Hepatocyte (in vitro differentiated cells): ENCODE measurements at regions not wholly inside any gene's neighbourhood (a gene's known extent, or its start where the extent isn't known, plus 50 kb on each side); places are given as distances from the start of the nearest gene placed in this dataset.

Experiments used
- DNase-seq: peaks from one replicate; pipeline ENCODE4 v3.0.0-alpha.2; 2016; ENCODE audit warnings: low spot score
- H2AFZ ChIP-seq: fragments of 200-600 bp; sonication (generic); 2 replicates; pipeline ENCODE4 v1.6.0; 2016; ENCODE audit warnings: antibody characterized with exemption, mild to moderate bottlenecking
- H3K27ac ChIP-seq: fragments of 200-600 bp; sonication (generic); 2 replicates; pipeline ENCODE4 v1.5.1; 2016; ENCODE audit warnings: mild to moderate bottlenecking
- H3K27me3 ChIP-seq: fragments of 200-600 bp; sonication (generic); 2 replicates; pipeline ENCODE4 v1.6.1; 2016
- H3K36me3 ChIP-seq: fragments of 200-600 bp; sonication (generic); replicated peaks from 2 replicates; pipeline ENCODE4 v1.5.1; 2016; ENCODE audit warnings: low read depth; ENCODE audit not compliant: insufficient read depth
- H3K4me1 ChIP-seq: fragments of 200-600 bp; sonication (generic); 2 replicates; pipeline ENCODE4 v1.5.1; 2016; ENCODE audit warnings: mild to moderate bottlenecking, moderate library complexity; ENCODE audit not compliant: insufficient read depth
- H3K4me2 ChIP-seq: fragments of 200-600 bp; sonication (generic); 2 replicates; pipeline ENCODE4 v1.6.0; 2016
- H3K4me3 ChIP-seq: fragments of 200-600 bp; sonication (generic); 2 replicates; pipeline ENCODE4 v1.5.1; 2016; ENCODE audit warnings: mild to moderate bottlenecking
- H3K79me2 ChIP-seq: fragments of 200-600 bp; sonication (generic); 2 replicates; pipeline ENCODE4 v1.6.0; 2017; ENCODE audit warnings: mild to moderate bottlenecking
- H3K9me2 ChIP-seq: fragments of 200-600 bp; sonication (generic); replicated peaks from 2 replicates; pipeline ENCODE4 v1.6.0; 2017; ENCODE audit warnings: mild to moderate bottlenecking; ENCODE audit not compliant: insufficient read depth
- H3K9me3 ChIP-seq: fragments of 200-600 bp; sonication (generic); 2 replicates; pipeline ENCODE4 v1.5.1; 2016; ENCODE audit warnings: low read depth, mild to moderate bottlenecking
- H4K20me1 ChIP-seq: fragments of 200-600 bp; sonication (generic); 2 replicates; pipeline ENCODE4 v1.6.0; 2016; ENCODE audit warnings: mild to moderate bottlenecking; ENCODE audit not compliant: insufficient read depth, poor library complexity, severe bottlenecking
- CTCF ChIP-seq: fragments of 200-600 bp; sonication (generic); IDR thresholded peaks from 2 replicates; pipeline ENCODE4 v1.5.1; 2016; ENCODE audit warnings: antibody characterized with exemption, mild to moderate bottlenecking; ENCODE audit not compliant: poor library complexity
- EZH2 ChIP-seq: fragments of 200-600 bp; sonication (generic); IDR thresholded peaks from 2 replicates; pipeline ENCODE4 v1.6.1; 2016; ENCODE audit warnings: antibody characterized with exemption, mild to moderate bottlenecking, borderline replicate concordance
- EZH2phosphoT487 ChIP-seq: fragments of 200-600 bp; sonication (generic); IDR thresholded peaks from one replicate; pipeline ENCODE4 v1.6.1; 2018; ENCODE audit warnings: antibody characterized with exemption, mild to moderate bottlenecking, low read depth, moderate library complexity; ENCODE audit not compliant: unreplicated experiment, severe bottlenecking
- WGBS: methylation state at CpG from one replicate; pipeline ENCODE4 v1.1.6; 2016; ENCODE audit warnings: low lambda C conversion rate; ENCODE audit errors: missing lambda C conversion rate; 5-methylcytosine and 5-hydroxymethylcytosine counted together

DNA sequence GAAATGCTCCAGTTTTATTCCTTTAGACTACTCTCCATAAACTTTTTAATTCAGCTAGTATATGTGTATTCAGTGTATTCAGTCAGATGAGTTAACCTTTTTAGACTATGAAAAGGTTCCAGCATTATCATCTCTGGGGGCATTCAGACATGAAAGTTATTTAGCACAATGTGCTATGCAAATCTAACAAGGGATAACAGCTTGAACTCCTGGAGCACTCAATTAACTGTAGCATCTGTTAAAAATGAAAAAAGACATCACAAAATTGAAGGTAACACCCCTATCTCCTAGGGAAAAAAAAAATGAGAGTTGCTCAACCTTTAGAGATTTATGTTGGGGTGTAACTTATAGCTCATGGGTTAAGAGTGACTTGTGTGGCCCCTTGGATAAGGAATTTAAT is 211.5 kb downstream of the PHLDA1 start:
- no peak for DNase-seq
- no peaks in the 10 kb centered on the region for H4K20me1 ChIP-seq
- H3K4me1 ChIP-seq, result no peaks in the 10 kb centered on the region
- H3K4me2 ChIP-seq, result no peak overlapping the region
- no peaks in the 10 kb centered on the region for H3K9me3 ChIP-seq
- H2AFZ ChIP-seq, result no peak overlapping the region
- no peak overlapping the region for H3K4me3 ChIP-seq
- H3K27me3 ChIP-seq, result no peaks in the 10 kb centered on the region
- no peaks in the 10 kb centered on the region for H3K9me2 ChIP-seq
- no peak overlapping the region for H3K27ac ChIP-seq
- no peaks in the 10 kb centered on the region for H3K79me2 ChIP-seq
- TF ChIP-seq CTCF (no peak), EZH2 (no peak), EZH2phosphoT487 (no peak)
- H3K36me3 ChIP-seq, result no peaks in the 10 kb centered on the region

- no peaks in the 10 kb centered on the region for H3K4me1 ChIP-seq
- no peaks in the 10 kb centered on the region for H3K9me3 ChIP-seq
- H3K27me3 ChIP-seq, result no peaks in the 10 kb centered on the region
- no peak for DNase-seq
- H3K36me3 ChIP-seq, result no peaks in the 10 kb centered on the region
- no peak overlapping the region for H2AFZ ChIP-seq
- no peaks in the 10 kb centered on the region for H3K9me2 ChIP-seq
- 92% methylated on average over 5 of the region's 5 CpGs for WGBS
- no peaks in the 10 kb centered on the region for H3K79me2 ChIP-seq
- TF ChIP-seq EZH2phosphoT487, result no peak
- no peak for TF ChIP-seq CTCF
- TF ChIP-seq EZH2, result no peak
- no peaks in the 10 kb centered on the region for H4K20me1 ChIP-seq
- no peak overlapping the region for H3K4me3 ChIP-seq
- no peak overlapping the region for H3K27ac ChIP-seq
- no peak overlapping the region for H3K4me2 ChIP-seq
Observed at GRCh38 chr12:75819512-75819911, 212.1 kb downstream of the PHLDA1 start.

GRCh38 chr12:75818863-75819262 is 212.7 kb downstream of the PHLDA1 start:
- TF ChIP-seq CTCF (no peak), EZH2phosphoT487 (no peak), EZH2 (no peak)
- Histone ChIP-seq H3K9me3 (no peaks in the 10 kb centered on the region), H3K27ac (no peak overlapping the region), H3K27me3 (no peaks in the 10 kb centered on the region), H4K20me1 (no peaks in the 10 kb centered on the region), H3K4me1 (no peaks in the 10 kb centered on the region), H3K36me3 (no peaks in the 10 kb centered on the region), H2AFZ (no peak overlapping the region), H3K9me2 (no peaks in the 10 kb centered on the region), H3K79me2 (no peaks in the 10 kb centered on the region), H3K4me3 (no peak overlapping the region), H3K4me2 (no peak overlapping the region)
- DNase-seq, result no peak

DNA sequence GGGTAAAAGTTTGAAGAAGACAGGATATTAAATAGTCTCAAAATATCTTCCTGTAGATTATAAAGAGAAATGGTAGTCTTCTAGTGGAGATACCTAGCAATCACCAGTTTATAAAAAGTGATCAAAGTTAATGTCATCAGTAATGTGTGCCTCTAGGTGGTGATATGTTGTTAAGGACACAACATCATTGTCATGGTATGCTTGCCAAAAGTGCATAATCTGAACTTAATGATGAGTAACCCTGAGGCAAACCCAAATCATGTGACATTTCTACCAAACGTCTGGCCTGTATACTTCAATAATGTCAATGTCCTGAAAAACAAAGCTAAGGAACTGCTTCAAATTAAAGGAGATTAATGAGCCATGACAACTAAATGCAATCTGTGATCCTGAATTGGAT is 214.7 kb downstream of the PHLDA1 start:
- Histone ChIP-seq H3K9me2 (no peaks in the 10 kb centered on the region), H3K36me3 (no peaks in the 10 kb centered on the region), H2AFZ (no peak overlapping the region), H3K4me2 (no peak overlapping the region), H3K9me3 (no peaks in the 10 kb centered on the region), H3K27me3 (no peaks in the 10 kb centered on the region), H4K20me1 (no peaks in the 10 kb centered on the region), H3K4me1 (no peaks in the 10 kb centered on the region), H3K4me3 (no peak overlapping the region), H3K27ac (no peak overlapping the region), H3K79me2 (no peaks in the 10 kb centered on the region)
- 30% methylated on average over 1 of the region's 1 CpG for WGBS
- TF ChIP-seq CTCF (no peak), EZH2phosphoT487 (no peak), EZH2 (no peak)
- no peak for DNase-seq
